Activated CD8-positive, alpha-beta T cell treated with anti-CD3 and anti-CD28 coated beads, Interleukin-2, amount 10 ng/mL, durations not matched to agents 7 days and 5 days (primary cell): ENCODE measurements at regions not wholly inside any gene's neighbourhood (a gene's known extent, or its start where the extent isn't known, plus 50 kb on each side); places are given as distances from the start of the nearest gene placed in this dataset.

Experiments used
- ATAC-seq: fragments of 150-1000 bp; cut with Tn5 transposase; one replicate; pipeline ENCODE4 v1.10.0; 2021; ENCODE audit warnings: moderate library complexity
- CTCF ChIA-PET: fragments of 350-600 bp; sonication (Branson Sonifier 250); formaldehyde crosslinking; loops from one replicate; lab custom pipeline; 2021; ENCODE audit warnings: antibody characterized with exemption; lab: Charles Lee
- POLR2A ChIA-PET: fragments of 350-600 bp; sonication (Branson Sonifier 250); formaldehyde crosslinking; loops from one replicate; lab custom pipeline; 2021; ENCODE audit warnings: antibody characterized with exemption; lab: Charles Lee
- DNase-seq: peaks from one replicate; pipeline ENCODE4 v3.0.0-alpha.2; 2020
- H3K27ac Mint-ChIP-seq: one replicate; pipeline ENCODE4 v1.8.0; 2021; ENCODE audit warnings: mild to moderate bottlenecking, mixed read lengths
- H3K27me3 Mint-ChIP-seq: one replicate; pipeline ENCODE4 v1.8.0; 2021; ENCODE audit warnings: low read depth, mixed read lengths
- H3K36me3 Mint-ChIP-seq: one replicate; pipeline ENCODE4 v1.8.0; 2021; ENCODE audit warnings: low read depth, mixed read lengths
- H3K4me1 Mint-ChIP-seq: one replicate; pipeline ENCODE4 v1.8.0; 2021; ENCODE audit warnings: low read depth, mixed read lengths
- H3K4me3 Mint-ChIP-seq: one replicate; pipeline ENCODE4 v1.8.0; 2021; ENCODE audit warnings: mild to moderate bottlenecking, mixed read lengths
- H3K9me3 Mint-ChIP-seq: one replicate; pipeline ENCODE4 v1.8.0; 2022; ENCODE audit warnings: mixed read lengths; ENCODE audit not compliant: insufficient read depth

- DNase-seq (no peak), ATAC-seq (no peak)
- POLR2A ChIA-PET = no interaction called here
- H3K36me3 Mint-ChIP-seq = no peaks in the 10 kb centered on the region
- H3K27ac Mint-ChIP-seq = no peak overlapping the region
- CTCF ChIA-PET = no interaction called here
- H3K9me3 Mint-ChIP-seq = no peaks in the 10 kb centered on the region
- H3K4me3 Mint-ChIP-seq = no peak overlapping the region
- no peaks in the 10 kb centered on the region for H3K4me1 Mint-ChIP-seq
- H3K27me3 Mint-ChIP-seq = no peaks in the 10 kb centered on the region
Observed at GRCh38 chr9:12604164-12604821, 88.9 kb upstream of the TYRP1 start.

GRCh38 chr9:12612211-12612770, 80.9 kb upstream of the TYRP1 start:
- H3K27ac Mint-ChIP-seq = no peak overlapping the region
- ChIA-PET POLR2A (no interaction called here), CTCF (no interaction called here)
- no peaks in the 10 kb centered on the region for H3K4me1 Mint-ChIP-seq
- H3K9me3 Mint-ChIP-seq = peaks cover 16% of the 10 kb centered on the region
- no peak for DNase-seq
- no peaks in the 10 kb centered on the region for H3K27me3 Mint-ChIP-seq
- H3K36me3 Mint-ChIP-seq = no peaks in the 10 kb centered on the region
- no peak for ATAC-seq
- no peak overlapping the region for H3K4me3 Mint-ChIP-seq

DNA sequence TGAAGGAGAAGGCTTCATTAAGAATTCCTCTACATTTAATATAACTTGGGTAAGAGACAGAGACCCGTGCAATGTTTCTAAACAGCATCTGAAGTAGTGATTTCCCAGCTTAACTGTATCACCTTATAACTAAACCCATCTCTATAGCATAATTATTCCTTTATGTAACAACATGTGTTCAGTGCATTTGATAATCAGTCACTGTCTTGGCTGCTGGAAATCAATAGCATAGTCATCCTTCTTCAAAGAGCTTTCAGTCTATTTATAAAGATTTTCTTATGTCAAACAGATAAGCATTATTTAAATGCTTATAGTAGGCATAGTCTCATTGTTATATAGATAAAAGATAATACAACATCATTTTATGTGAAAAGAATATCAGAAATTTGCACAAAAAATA, 80.1 kb upstream of the TYRP1 start:
- DNase-seq (no peak), ATAC-seq (no peak)
- no peaks in the 10 kb centered on the region for H3K27me3 Mint-ChIP-seq
- H3K4me1 Mint-ChIP-seq = no peaks in the 10 kb centered on the region
- ChIA-PET POLR2A (no interaction called here), CTCF (no interaction called here)
- no peak overlapping the region for H3K27ac Mint-ChIP-seq
- no peaks in the 10 kb centered on the region for H3K36me3 Mint-ChIP-seq
- no peak overlapping the region for H3K4me3 Mint-ChIP-seq
- H3K9me3 Mint-ChIP-seq = peaks cover 16% of the 10 kb centered on the region

DNA sequence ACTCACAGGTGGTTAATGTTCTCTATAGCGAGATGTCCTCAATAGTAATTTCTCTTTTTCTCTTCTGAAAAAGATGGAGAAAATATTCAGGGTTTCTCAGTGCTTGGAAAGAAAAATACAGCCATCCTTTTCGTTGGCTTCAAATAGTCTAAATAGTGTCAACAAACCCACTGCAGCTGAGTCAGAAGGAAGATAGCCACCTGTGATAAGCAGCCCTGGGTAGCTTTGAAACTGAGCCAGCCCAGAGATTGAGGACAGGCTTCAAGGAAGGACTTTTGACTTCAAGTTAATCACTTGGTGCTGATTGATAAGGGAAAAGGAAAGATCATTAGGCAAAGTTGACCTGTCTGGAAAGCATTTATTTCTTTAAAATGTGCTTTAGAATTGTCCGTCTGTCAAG, 78.7 kb upstream of the TYRP1 start:
- peaks cover 16% of the 10 kb centered on the region for H3K9me3 Mint-ChIP-seq
- ChIA-PET POLR2A (no interaction called here), CTCF (no interaction called here)
- H3K27me3 Mint-ChIP-seq = no peaks in the 10 kb centered on the region
- H3K27ac Mint-ChIP-seq = no peak overlapping the region
- DNase-seq (no peak), ATAC-seq (no peak)
- H3K4me1 Mint-ChIP-seq = no peaks in the 10 kb centered on the region
- no peak overlapping the region for H3K4me3 Mint-ChIP-seq
- no peaks in the 10 kb centered on the region for H3K36me3 Mint-ChIP-seq

- no peaks in the 10 kb centered on the region for H3K36me3 Mint-ChIP-seq
- H3K4me3 Mint-ChIP-seq = no peak overlapping the region
- no peak overlapping the region for H3K27ac Mint-ChIP-seq
- ATAC-seq (no peak), DNase-seq (no peak)
- ChIA-PET CTCF (no interaction called here), POLR2A (no interaction called here)
- H3K27me3 Mint-ChIP-seq = no peaks in the 10 kb centered on the region
- H3K4me1 Mint-ChIP-seq = no peaks in the 10 kb centered on the region
- peaks cover 22% of the 10 kb centered on the region for H3K9me3 Mint-ChIP-seq
Observed at GRCh38 chr9:12618956-12619355, 74.2 kb upstream of the TYRP1 start.

DNA sequence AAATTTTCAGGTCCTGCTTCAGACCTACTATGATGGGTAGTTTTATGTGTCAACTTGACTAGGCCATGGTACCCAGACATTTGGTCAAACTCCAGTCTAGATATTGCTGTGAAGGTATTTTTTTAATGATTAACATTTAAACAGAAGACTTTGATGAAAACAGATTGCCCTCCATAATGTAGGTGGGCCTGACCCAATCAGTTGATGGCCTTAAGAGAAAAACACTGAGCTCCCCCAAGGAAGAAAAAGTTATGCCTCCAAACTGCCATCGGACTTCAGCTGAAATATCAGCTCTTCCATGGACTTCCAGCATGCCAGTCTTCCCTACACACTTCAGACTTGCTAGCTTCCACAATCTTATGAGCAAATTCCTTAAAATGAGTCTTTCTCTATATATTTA, 67.3 kb upstream of the TYRP1 start:
- Mint-ChIP-seq H3K4me1 (no peaks in the 10 kb centered on the region), H3K27ac (no peak overlapping the region), H3K9me3 (peaks cover 11% of the 10 kb centered on the region), H3K27me3 (no peaks in the 10 kb centered on the region), H3K4me3 (no peak overlapping the region), H3K36me3 (no peaks in the 10 kb centered on the region)
- DNase-seq (no peak), ATAC-seq (no peak)
- ChIA-PET POLR2A (no interaction called here), CTCF (no interaction called here)

DNA sequence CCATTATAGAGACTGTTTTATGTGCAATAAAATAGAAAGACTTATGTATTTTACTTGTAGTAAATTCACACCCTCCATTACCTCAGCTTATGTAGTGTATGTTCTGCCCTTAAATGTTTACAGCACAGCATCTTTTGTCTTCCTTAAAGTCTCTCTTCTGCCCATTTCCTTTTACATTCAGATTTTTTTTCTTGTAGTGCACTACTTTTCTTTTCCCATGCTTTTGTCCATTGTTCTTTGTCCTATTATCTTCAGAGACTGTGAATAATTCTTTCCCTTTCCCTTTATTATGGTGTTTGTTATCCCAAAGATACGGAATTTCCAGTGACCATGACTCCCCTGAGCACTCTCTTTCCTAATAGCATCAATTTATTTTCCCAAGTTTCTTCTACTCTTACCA, 66.1 kb upstream of the TYRP1 start:
- no peak for ATAC-seq
- peaks cover 9% of the 10 kb centered on the region for H3K9me3 Mint-ChIP-seq
- POLR2A ChIA-PET = no interaction called here
- no peaks in the 10 kb centered on the region for H3K27me3 Mint-ChIP-seq
- CTCF ChIA-PET = no interaction called here
- DNase-seq = no peak
- no peak overlapping the region for H3K27ac Mint-ChIP-seq
- no peaks in the 10 kb centered on the region for H3K36me3 Mint-ChIP-seq
- no peak overlapping the region for H3K4me3 Mint-ChIP-seq
- no peaks in the 10 kb centered on the region for H3K4me1 Mint-ChIP-seq

DNA sequence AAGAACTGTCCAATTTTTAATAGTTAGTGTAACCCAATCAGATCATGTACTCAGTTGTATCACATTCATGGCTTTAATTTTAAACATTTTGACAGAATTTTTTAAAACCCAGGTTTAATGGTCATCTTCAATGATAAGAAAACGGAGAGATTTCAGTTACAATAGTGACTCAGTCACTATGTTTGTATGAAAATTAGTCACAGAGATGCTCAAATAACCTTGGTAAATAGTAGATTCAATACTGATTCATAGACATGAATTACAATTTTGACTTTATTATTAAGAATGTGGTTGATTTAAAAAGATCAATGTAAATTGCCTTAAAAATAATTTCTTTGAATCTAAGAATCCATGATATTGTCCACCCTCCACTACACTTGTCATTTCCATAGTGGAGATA, 64.6 kb upstream of the TYRP1 start:
- H3K27me3 Mint-ChIP-seq = no peaks in the 10 kb centered on the region
- no peaks in the 10 kb centered on the region for H3K36me3 Mint-ChIP-seq
- POLR2A ChIA-PET = no interaction called here

DNA sequence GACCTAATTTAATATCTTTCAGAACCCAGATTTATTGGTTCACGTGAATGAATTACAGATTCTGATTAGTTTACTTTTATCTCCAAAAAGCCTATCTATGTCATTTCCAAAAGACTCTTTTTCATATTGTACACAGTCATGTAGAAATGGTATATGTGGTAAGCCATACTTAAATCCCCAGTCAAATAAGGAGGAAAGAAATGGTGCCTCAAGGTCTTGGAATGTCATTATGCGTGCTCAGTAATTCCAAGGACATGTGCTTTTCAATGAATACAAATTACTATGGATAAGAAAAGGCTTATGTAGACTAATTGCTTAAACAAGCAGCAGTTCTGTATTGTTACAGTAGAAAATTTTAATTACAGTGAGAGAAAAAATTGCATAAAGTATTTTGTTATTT, 64.1 kb upstream of the TYRP1 start:
- H3K4me3 Mint-ChIP-seq = no peak overlapping the region
- ChIA-PET POLR2A (no interaction called here), CTCF (no interaction called here)
- DNase-seq = no peak
- no peaks in the 10 kb centered on the region for H3K27me3 Mint-ChIP-seq
- no peaks in the 10 kb centered on the region for H3K36me3 Mint-ChIP-seq
- peaks cover 8% of the 10 kb centered on the region for H3K9me3 Mint-ChIP-seq
- no peak overlapping the region for H3K27ac Mint-ChIP-seq
- no peaks in the 10 kb centered on the region for H3K4me1 Mint-ChIP-seq
- ATAC-seq = no peak

More for the DNA sequence above, 64.6 kb upstream of the TYRP1 start:
- Mint-ChIP-seq H3K9me3 (peaks cover 8% of the 10 kb centered on the region), H3K4me1 (no peaks in the 10 kb centered on the region), H3K4me3 (no peak overlapping the region), H3K27ac (no peak overlapping the region)
- CTCF ChIA-PET = no interaction called here
- ATAC-seq (no peak), DNase-seq (no peak)

DNA sequence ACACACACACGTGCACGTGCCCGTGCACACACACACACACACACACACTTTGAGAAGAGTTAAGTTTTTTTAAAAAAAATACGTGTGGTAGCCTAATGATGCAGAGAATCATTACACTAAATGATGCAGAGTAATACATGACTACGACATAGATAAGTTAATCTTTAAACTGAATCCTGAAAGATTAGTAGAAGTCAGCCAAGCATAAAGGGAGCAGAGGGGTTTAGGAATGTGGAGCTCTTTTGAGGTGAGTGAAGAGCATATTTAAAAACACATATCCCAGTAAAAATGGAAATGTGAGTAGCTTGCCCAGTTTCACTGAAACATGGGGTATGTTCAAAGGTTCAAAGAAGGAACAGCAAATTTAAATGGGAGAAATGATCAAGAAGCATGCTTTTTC, 61.3 kb upstream of the TYRP1 start:
- no peaks in the 10 kb centered on the region for H3K4me1 Mint-ChIP-seq
- CTCF ChIA-PET = no interaction called here
- no peaks in the 10 kb centered on the region for H3K27me3 Mint-ChIP-seq
- no peak overlapping the region for H3K4me3 Mint-ChIP-seq
- POLR2A ChIA-PET = no interaction called here
- DNase-seq = no peak
- H3K36me3 Mint-ChIP-seq = no peaks in the 10 kb centered on the region
- H3K27ac Mint-ChIP-seq = no peak overlapping the region
- ATAC-seq = no peak
- peaks cover 13% of the 10 kb centered on the region for H3K9me3 Mint-ChIP-seq

GRCh38 chr9:12633016-12633765, 60.0 kb upstream of the TYRP1 start:
- no peak overlapping the region for H3K27ac Mint-ChIP-seq
- POLR2A ChIA-PET = no interaction called here
- CTCF ChIA-PET = no interaction called here
- no peaks in the 10 kb centered on the region for H3K36me3 Mint-ChIP-seq
- no peak for ATAC-seq
- no peak overlapping the region for H3K4me3 Mint-ChIP-seq
- H3K9me3 Mint-ChIP-seq = peaks cover 14% of the 10 kb centered on the region
- no peaks in the 10 kb centered on the region for H3K4me1 Mint-ChIP-seq
- DNase-seq = no peak
- H3K27me3 Mint-ChIP-seq = no peaks in the 10 kb centered on the region

DNA sequence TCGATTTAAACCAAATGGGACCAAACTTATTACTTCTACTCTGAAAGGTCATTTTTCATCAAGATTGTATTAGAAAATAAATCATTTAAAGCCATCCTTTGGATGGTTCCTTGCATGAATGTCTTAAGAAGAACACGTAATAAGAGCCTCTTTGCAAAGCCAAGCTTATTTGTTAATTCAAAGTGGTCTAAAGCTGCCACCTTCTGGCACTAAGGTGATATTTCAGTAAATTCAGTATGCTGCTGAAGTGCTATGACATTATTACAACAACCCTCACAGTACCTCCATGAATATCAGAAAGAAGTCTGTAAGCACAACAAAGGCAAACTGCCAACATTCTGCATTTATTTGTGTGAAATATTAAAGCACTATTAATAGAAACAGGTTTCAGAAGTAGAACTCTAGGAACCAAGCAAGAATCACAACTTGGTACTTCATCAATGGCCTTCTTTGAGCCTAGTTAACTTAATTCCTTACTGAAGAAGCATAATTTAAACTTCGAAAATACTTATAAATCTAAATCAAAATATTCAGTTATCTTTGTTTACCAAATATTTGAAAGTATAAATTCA, 53.1 kb upstream of the TYRP1 start:
- peaks cover 11% of the 10 kb centered on the region for H3K9me3 Mint-ChIP-seq
- ATAC-seq = no peak
- DNase-seq = no peak
- H3K27me3 Mint-ChIP-seq = no peaks in the 10 kb centered on the region
- H3K36me3 Mint-ChIP-seq = no peaks in the 10 kb centered on the region
- H3K4me1 Mint-ChIP-seq = no peaks in the 10 kb centered on the region
- ChIA-PET CTCF (no interaction called here), POLR2A (no interaction called here)
- no peak overlapping the region for H3K4me3 Mint-ChIP-seq
- H3K27ac Mint-ChIP-seq = no peak overlapping the region
